H9 (cell line): ENCODE measurements at regions not wholly inside any gene's neighbourhood (a gene's known extent, or its start where the extent isn't known, plus 50 kb on each side); places are given as distances from the start of the nearest gene placed in this dataset.

Experiments
- DNase-seq: peaks from one replicate; pipeline ENCODE4 v3.0.0-alpha.2; 2017
- H2AFZ ChIP-seq: one replicate; pipeline ENCODE4 v1.6.1; 2013; ENCODE audit warnings: mild to moderate bottlenecking, low read length, control low read depth, moderate library complexity
- H2AK5ac ChIP-seq: 2 replicates; pipeline ENCODE4 v1.6.1; 2013; ENCODE audit warnings: low read length, control low read depth, mixed read lengths; ENCODE audit not compliant: insufficient read length
- H2BK120ac ChIP-seq: one replicate; pipeline ENCODE4 v1.6.1; 2013; ENCODE audit warnings: low read depth, mild to moderate bottlenecking, low read length, control low read depth, inconsistent platforms; ENCODE audit not compliant: poor library complexity, severe bottlenecking
- H2BK12ac ChIP-seq: 2 replicates; pipeline ENCODE4 v1.6.1; 2013; ENCODE audit warnings: low read length, control low read depth, mixed read lengths, low read depth; ENCODE audit not compliant: insufficient read length
- H2BK15ac ChIP-seq: 2 replicates; pipeline ENCODE4 v1.6.1; 2013; ENCODE audit warnings: low read depth, low read length, control low read depth
- H2BK20ac ChIP-seq: one replicate; pipeline ENCODE4 v1.6.1; 2013; ENCODE audit warnings: low read depth, mild to moderate bottlenecking, low read length, control low read depth, inconsistent platforms; ENCODE audit not compliant: poor library complexity, severe bottlenecking
- H2BK5ac ChIP-seq: 2 replicates; pipeline ENCODE4 v1.6.1; 2013; ENCODE audit warnings: low read length, control low read depth, mixed read lengths; ENCODE audit not compliant: insufficient read length
- H3K14ac ChIP-seq: 2 replicates; pipeline ENCODE4 v1.6.1; 2013; ENCODE audit warnings: low read length, control low read depth; ENCODE audit not compliant: insufficient read depth
- H3K18ac ChIP-seq: 2 replicates; pipeline ENCODE4 v1.6.1; 2013; ENCODE audit warnings: low read depth, mild to moderate bottlenecking, mixed read lengths, low read length, control low read depth; ENCODE audit not compliant: insufficient read length
- H3K23ac ChIP-seq: 2 replicates; pipeline ENCODE4 v1.6.1; 2013; ENCODE audit warnings: low read length, control low read depth, mixed read lengths, low read depth; ENCODE audit not compliant: insufficient read length
- H3K23me2 ChIP-seq: 2 replicates; pipeline ENCODE4 v1.6.1; 2013; ENCODE audit warnings: low read depth, mild to moderate bottlenecking, mixed read lengths, low read length, control low read depth; ENCODE audit not compliant: insufficient read length, poor library complexity, severe bottlenecking
- H3K27ac ChIP-seq: 2 replicates; pipeline ENCODE4 v1.5.1; 2013; ENCODE audit warnings: low read length, control low read depth, mixed read lengths, low read depth; ENCODE audit not compliant: insufficient read length
- H3K27me3 ChIP-seq: 2 replicates; pipeline ENCODE4 v1.6.1; 2013; ENCODE audit warnings: low read length, control low read depth, inconsistent platforms; ENCODE audit not compliant: insufficient read depth
- H3K4ac ChIP-seq: 2 replicates; pipeline ENCODE4 v1.6.1; 2013; ENCODE audit warnings: low read depth, mild to moderate bottlenecking, control low read depth, inconsistent platforms, low read length, moderate library complexity
- H3K4me1 ChIP-seq: 2 replicates; pipeline ENCODE4 v1.6.1; 2013; ENCODE audit warnings: low read length, control low read depth, inconsistent platforms; ENCODE audit not compliant: insufficient read depth
- H3K4me2 ChIP-seq: 2 replicates; pipeline ENCODE4 v1.6.1; 2013; ENCODE audit warnings: low read length, control low read depth, mixed read lengths; ENCODE audit not compliant: insufficient read length, insufficient read depth
- H3K56ac ChIP-seq: 2 replicates; pipeline ENCODE4 v1.6.1; 2013; ENCODE audit warnings: low read depth, mild to moderate bottlenecking, mixed read lengths, low read length, control low read depth; ENCODE audit not compliant: insufficient read length
- H3K79me1 ChIP-seq: 2 replicates; pipeline ENCODE4 v1.6.1; 2013; ENCODE audit warnings: low read depth, mild to moderate bottlenecking, moderate library complexity, low read length, control low read depth, inconsistent platforms; ENCODE audit not compliant: insufficient read depth, poor library complexity, severe bottlenecking
- H3K79me2 ChIP-seq: 2 replicates; pipeline ENCODE4 v1.6.1; 2013; ENCODE audit warnings: low read length, control low read depth, inconsistent platforms; ENCODE audit not compliant: insufficient read depth
- H3K9ac ChIP-seq: 2 replicates; pipeline ENCODE4 v1.6.1; 2013; ENCODE audit warnings: low read length, control low read depth, mixed read lengths; ENCODE audit not compliant: insufficient read length; ENCODE audit errors: extremely low read depth
- H3K9me3 ChIP-seq: one replicate; pipeline ENCODE4 v1.6.1; 2013; ENCODE audit warnings: low read depth, low read length, inconsistent platforms; ENCODE audit not compliant: control insufficient read depth
- H3T11ph ChIP-seq: one replicate; pipeline ENCODE4 v1.6.1; 2013; ENCODE audit warnings: mild to moderate bottlenecking, low read length, control low read depth, inconsistent platforms
- H4K20me1 ChIP-seq: one replicate; pipeline ENCODE4 v1.6.1; 2013; ENCODE audit not compliant: control insufficient read depth, insufficient read length, insufficient read depth
- H4K5ac ChIP-seq: 2 replicates; pipeline ENCODE4 v1.6.1; 2013; ENCODE audit warnings: low read depth, mild to moderate bottlenecking, mixed read lengths, low read length, control low read depth; ENCODE audit not compliant: insufficient read length
- H4K8ac ChIP-seq: replicated peaks from 2 replicates; pipeline ENCODE4 v1.6.1; 2013; ENCODE audit warnings: low read length, control low read depth, mixed read lengths, low read depth; ENCODE audit not compliant: insufficient read length
- H4K91ac ChIP-seq: 2 replicates; pipeline ENCODE4 v1.6.1; 2013; ENCODE audit warnings: low read depth, mild to moderate bottlenecking, moderate library complexity, mixed read lengths, low read length, control low read depth; ENCODE audit not compliant: insufficient read length
- H3K27ac Mint-ChIP-seq, 3 experiments: 2 replicates in 2 of 3; 3 replicates in 1 of 3; pipeline ENCODE4 v1.8.0; 2020 to 2021; ENCODE audit warnings: mixed read lengths in 3 of 3, mild to moderate bottlenecking in 1 of 3, moderate library complexity in 1 of 3
- H3K27me3 Mint-ChIP-seq: 2 replicates; pipeline ENCODE4 v1.8.0; 2021; ENCODE audit warnings: low read depth, mild to moderate bottlenecking, moderate library complexity, mixed read lengths
- H3K36me3 Mint-ChIP-seq, 3 experiments: 2 replicates in 2 of 3; 3 replicates in 1 of 3; pipeline ENCODE4 v1.8.0; 2020 to 2021; ENCODE audit warnings: low read depth in 3 of 3, mixed read lengths in 3 of 3; ENCODE audit not compliant: insufficient read depth in 1 of 3
- H3K4me1 Mint-ChIP-seq, 2 experiments: 2 replicates each; pipeline ENCODE4 v1.8.0; 2020; ENCODE audit warnings: mixed read lengths in 2 of 2
- H3K4me3 Mint-ChIP-seq, 2 experiments: 2 replicates in 1 of 2; 3 replicates in 1 of 2; pipeline ENCODE4 v1.8.0; 2020 to 2021; ENCODE audit warnings: mild to moderate bottlenecking in 2 of 2, mixed read lengths in 2 of 2, moderate library complexity in 1 of 2
- H3K9me3 Mint-ChIP-seq, 2 experiments: 2 replicates in 1 of 2; 3 replicates in 1 of 2; pipeline ENCODE4 v1.8.0; 2020; ENCODE audit warnings: mild to moderate bottlenecking in 2 of 2, mixed read lengths in 2 of 2, moderate library complexity in 1 of 2
- CTCF ChIP-seq: fragments of 200-600 bp; sonication (generic); conservative IDR thresholded peaks from 3 replicates; pipeline ENCODE4 v1.8.0; 2021; ENCODE audit warnings: antibody characterized with exemption, mild to moderate bottlenecking
- WGBS: extraction: QIAGEN DNeasy Blood & Tissue Kit; methylation state at CpG from one replicate; pipeline ENCODE4 v1.1.7; 2013; ENCODE audit warnings: missing lambda C conversion rate, low lambda C conversion rate, mixed read lengths; ENCODE audit not compliant: insufficient read length; ENCODE audit errors: extremely low coverage; 5-methylcytosine and 5-hydroxymethylcytosine counted together

- no peaks in the 10 kb centered on the region for H3K79me1 ChIP-seq
- H2BK12ac ChIP-seq: no peak overlapping the region
- H3K27ac ChIP-seq: no peak overlapping the region
- no peak overlapping the region for H3K4me3 Mint-ChIP-seq
- H3K36me3 Mint-ChIP-seq: no peaks in the 10 kb centered on the region
- no peaks in the 10 kb centered on the region for H4K20me1 ChIP-seq
- H3K23me2 ChIP-seq: no peaks in the 10 kb centered on the region
- H3K56ac ChIP-seq: no peak overlapping the region
- H3K23ac ChIP-seq: no peak overlapping the region
- H3K9ac ChIP-seq: no peak overlapping the region
- no peak overlapping the region for H2BK120ac ChIP-seq
- no peak overlapping the region for H2AK5ac ChIP-seq
- H3K18ac ChIP-seq: no peak overlapping the region
- H3K27ac Mint-ChIP-seq: no peak overlapping the region
- no peak for TF ChIP-seq CTCF
- no peak overlapping the region for H2BK5ac ChIP-seq
- no peak overlapping the region for H2BK15ac ChIP-seq
- no peak overlapping the region for H3K4me2 ChIP-seq
- no peaks in the 10 kb centered on the region for H3K27me3 ChIP-seq
- H4K91ac ChIP-seq: no peak overlapping the region
- no peak overlapping the region for H3K14ac ChIP-seq
- H4K8ac ChIP-seq: no peak overlapping the region
- peaks cover 0 to 3% of the 10 kb centered on the region in 2 experiments; a peak in 1 of 5 replicates for H3K9me3 Mint-ChIP-seq
- no peak overlapping the region for H3K4ac ChIP-seq
- H2AFZ ChIP-seq: no peak overlapping the region
- no peak for DNase-seq
- H3K4me1 Mint-ChIP-seq: no peaks in the 10 kb centered on the region
- H2BK20ac ChIP-seq: no peak overlapping the region
- no peaks in the 10 kb centered on the region for H3K79me2 ChIP-seq
- no CpG with 5 or more reads among the region's 1 CpG for WGBS
- H3K4me1 ChIP-seq: no peaks in the 10 kb centered on the region
- no peak overlapping the region for H3T11ph ChIP-seq
- no peak overlapping the region for H4K5ac ChIP-seq
- no peaks in the 10 kb centered on the region for H3K27me3 Mint-ChIP-seq
- H3K9me3 ChIP-seq: no peaks in the 10 kb centered on the region
Measured at GRCh38 chr2:188851311-188851710, 122.9 kb upstream of the COL3A1 start.
